COR-L47 (cell line): ENCODE measurements at regions not wholly inside any gene's neighbourhood (a gene's known extent, or its start where the extent isn't known, plus 50 kb on each side); places are given as distances from the start of the nearest gene placed in this dataset.
"Not testable (repeated sequence)": the region's sequence is repeated elsewhere in the genome, so short reads cannot be mapped to it uniquely, and the experiment has no call there.

Experiments
- DNase-seq: peaks from one replicate; lab custom pipeline; 2025; lab: John Stamatoyannopoulos, UW

GRCh38 chr1:72521659-72522058, 239.3 kb upstream of the NEGR1 start:
- no peak for DNase-seq

GRCh38 chr1:72516826-72517225, 234.5 kb upstream of the NEGR1 start:
- DNase-seq: no peak

GRCh38 chr1:72516264-72516663, 233.9 kb upstream of the NEGR1 start:
- no peak for DNase-seq

- no peak for DNase-seq
Measured at GRCh38 chr1:72498371-72498770, 216.0 kb upstream of the NEGR1 start.

- DNase-seq: no peak
Measured at GRCh38 chr1:72489801-72490200, 207.5 kb upstream of the NEGR1 start.

GRCh38 chr1:72485801-72486200, 203.5 kb upstream of the NEGR1 start:
- DNase-seq: peak; percentile 9

GRCh38 chr1:72483846-72484357, 201.6 kb upstream of the NEGR1 start:
- DNase-seq: no peak

- no peak for DNase-seq
Measured at GRCh38 chr1:72482736-72483413, 200.5 kb upstream of the NEGR1 start.

- DNase-seq: no peak
Measured at GRCh38 chr1:72481420-72481970, 199.2 kb upstream of the NEGR1 start.

- DNase-seq: no peak
Measured at GRCh38 chr1:72466376-72466775, 184.0 kb upstream of the NEGR1 start.

GRCh38 chr1:72462186-72462905, 180.0 kb upstream of the NEGR1 start:
- no peak for DNase-seq

GRCh38 chr1:72442262-72442661, 159.9 kb upstream of the NEGR1 start:
- DNase-seq: no peak

- DNase-seq: no peak
Measured at GRCh38 chr1:72439036-72439435, 156.7 kb upstream of the NEGR1 start.

- no peak for DNase-seq
Measured at GRCh38 chr1:72438270-72438669, 155.9 kb upstream of the NEGR1 start.

GRCh38 chr1:72435025-72435424, 152.7 kb upstream of the NEGR1 start:
- DNase-seq: no peak

GRCh38 chr1:72434070-72434469, 151.7 kb upstream of the NEGR1 start:
- DNase-seq: no peak

GRCh38 chr1:72433591-72433990, 151.3 kb upstream of the NEGR1 start:
- DNase-seq: no peak

GRCh38 chr1:72432645-72433267, 150.4 kb upstream of the NEGR1 start:
- DNase-seq: no peak

- DNase-seq: no peak
Measured at GRCh38 chr1:72431810-72432209, 149.5 kb upstream of the NEGR1 start.

- DNase-seq: not testable (repeated sequence)
Measured at GRCh38 chr1:72428276-72428675, 145.9 kb upstream of the NEGR1 start.

GRCh38 chr1:72419229-72419628, 136.9 kb upstream of the NEGR1 start:
- no peak for DNase-seq

- DNase-seq: no peak
Measured at GRCh38 chr1:72412286-72412685, 129.9 kb upstream of the NEGR1 start.

GRCh38 chr1:72399807-72400206, 117.5 kb upstream of the NEGR1 start:
- no peak for DNase-seq
